HG02623 (cell line): ENCODE measurements at regions not wholly inside any gene's neighbourhood (a gene's known extent, or its start where the extent isn't known, plus 50 kb on each side); places are given as distances from the start of the nearest gene placed in this dataset.

Experiments
- ATAC-seq: cut with Tn5 transposase; IDR thresholded peaks from one replicate; pipeline ENCODE4 v1.9.1; 2021; ENCODE audit warnings: moderate library complexity; ENCODE audit not compliant: unreplicated experiment

DNA sequence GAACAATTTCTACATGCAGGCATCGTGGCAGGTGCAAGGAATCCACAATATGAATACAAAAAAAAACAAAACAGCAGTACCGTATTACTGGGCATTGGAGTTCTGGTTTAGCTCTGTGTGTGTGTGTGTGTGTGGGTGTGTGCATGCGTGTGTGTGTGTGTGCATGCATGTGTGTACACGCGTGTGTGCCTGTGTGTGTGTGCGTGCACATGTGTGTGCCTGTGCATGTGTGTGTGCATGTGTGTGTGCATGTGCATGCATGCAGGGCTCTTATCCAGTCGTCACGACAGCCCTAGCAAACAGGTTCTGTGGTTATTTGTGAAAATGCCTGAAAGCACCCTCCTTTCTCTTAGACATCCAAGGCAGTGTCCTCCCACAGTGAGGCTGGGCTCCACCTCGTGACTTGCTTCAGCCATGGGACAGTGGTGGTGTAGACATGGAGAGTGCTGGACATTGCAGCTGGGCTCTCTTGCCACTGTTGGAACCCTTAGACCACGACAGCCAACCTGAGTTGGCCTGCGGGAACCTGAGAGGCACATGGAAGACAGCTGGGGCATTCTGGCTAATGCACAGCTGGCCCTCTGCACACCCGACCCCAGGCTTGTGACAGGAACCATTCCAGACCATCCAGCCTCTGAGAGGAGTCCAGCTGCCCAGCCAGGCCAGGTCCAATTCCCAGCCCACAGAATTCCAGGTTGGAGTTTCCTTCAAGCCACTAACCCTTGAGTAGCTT, 173.4 kb upstream of the SHH start:
- no peak for ATAC-seq

DNA sequence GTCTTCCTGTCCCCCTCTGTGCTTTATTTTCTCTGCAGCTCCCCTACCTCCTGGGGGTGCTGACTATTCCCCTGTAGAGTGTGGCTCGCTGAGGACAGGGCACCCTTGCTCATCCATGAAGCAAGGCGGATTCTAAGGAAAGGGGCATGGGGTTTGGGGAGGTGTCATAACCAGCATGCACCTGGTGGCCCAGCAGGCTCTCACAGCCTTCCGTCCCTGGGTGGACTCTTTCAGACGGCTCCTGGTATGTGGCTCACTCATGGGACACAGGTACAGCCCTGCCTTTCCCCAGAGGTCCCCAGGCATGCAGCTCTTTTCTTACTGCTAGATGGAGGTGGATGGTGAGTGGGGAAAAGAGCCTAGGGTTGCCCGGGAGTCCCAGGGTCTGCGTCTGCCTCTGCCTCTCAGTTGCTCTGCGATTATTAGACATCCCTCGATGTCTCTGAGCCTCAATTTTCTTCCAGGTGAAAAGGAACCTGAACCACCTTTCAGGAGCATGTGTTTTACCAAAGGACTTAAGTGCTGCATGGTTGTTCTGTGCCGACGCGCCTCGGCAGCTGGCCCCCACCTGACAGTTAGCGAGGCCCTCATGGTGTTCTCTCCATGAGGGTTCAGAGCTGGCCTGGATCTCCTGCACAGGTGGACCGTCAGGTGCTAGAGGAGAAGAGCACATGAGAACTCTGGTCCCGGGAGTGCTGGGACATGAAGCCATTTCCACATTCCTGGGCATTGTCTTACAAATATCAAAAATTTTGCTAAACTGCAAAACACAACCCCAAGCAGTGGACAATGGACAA, 172.5 kb upstream of the SHH start:
- no peak for ATAC-seq

DNA sequence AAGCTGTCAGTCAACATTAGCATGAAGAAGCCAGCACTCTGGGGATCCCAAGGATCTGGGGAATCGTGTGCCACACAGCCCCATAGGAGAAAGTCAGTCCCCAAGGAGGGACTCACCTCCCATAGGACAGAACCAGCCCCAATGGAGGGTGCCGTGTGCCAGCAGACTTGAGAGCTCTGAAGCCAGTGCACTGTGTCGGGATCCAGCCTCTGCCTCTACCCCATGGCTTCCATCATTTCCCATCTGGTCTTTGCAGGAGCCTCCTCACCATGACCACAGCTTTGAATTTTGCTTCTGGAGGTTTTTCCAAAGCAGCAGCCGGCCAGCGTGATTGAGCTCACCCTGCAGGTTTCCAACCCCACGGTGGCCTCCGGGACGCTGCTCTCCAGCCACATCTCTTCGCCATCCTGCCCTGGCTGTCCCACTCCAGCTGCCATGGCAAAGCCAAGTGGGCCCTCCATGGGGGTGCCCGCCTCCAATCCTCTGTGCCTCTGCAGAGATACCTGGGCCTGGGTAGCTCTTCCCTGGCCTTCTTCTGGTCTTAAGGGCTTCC, 171.8 kb upstream of the SHH start:
- ATAC-seq, result no peak

GRCh38 chr7:155983176-155983815, 171.0 kb upstream of the SHH start:
- no peak for ATAC-seq

- ATAC-seq, result no peak
These were observed 169.4 kb upstream of the SHH start for GRCh38 chr7:155981703-155982102.

DNA sequence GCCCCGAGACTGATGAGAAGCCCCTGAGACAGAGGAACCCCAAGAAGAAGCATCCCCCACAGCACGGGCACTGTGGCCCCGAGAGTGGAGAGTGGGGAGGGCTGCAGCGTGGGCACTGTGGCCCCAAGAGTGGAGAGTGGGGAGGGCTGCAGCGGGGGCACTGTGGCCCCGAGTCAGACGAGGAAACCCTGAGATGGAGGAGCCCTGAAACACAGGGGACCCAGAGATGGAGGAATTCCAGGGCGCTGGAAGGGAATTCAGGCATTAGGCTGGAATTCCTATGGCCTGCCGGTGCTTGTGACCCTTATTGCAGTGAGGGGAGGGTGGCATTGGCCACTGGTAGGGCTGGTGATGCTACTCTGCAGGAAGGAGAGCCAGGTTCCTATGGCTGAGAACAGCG, 168.6 kb upstream of the SHH start:
- no peak for ATAC-seq

GRCh38 chr7:155979994-155980393, 167.7 kb upstream of the SHH start:
- no peak for ATAC-seq

DNA sequence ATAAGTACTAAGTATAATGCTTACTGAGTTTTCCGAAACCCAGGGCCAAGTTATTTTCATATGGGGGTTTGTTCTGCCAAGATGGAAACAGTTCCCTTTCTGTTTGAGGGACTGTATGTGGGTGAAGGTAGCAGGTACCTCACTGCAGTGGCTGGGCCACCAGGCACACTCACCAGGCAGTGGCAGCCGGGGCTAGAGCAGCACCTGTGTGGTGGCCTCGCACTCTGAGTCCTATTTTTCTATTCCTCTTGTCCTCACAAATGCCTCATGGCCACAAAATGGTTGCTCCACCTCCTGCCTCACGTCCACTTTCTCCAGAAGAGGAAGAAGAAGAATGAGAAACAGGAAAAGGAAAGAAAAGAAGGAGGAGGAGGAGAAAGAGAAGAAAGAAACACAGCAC, 167.3 kb upstream of the SHH start:
- no peak for ATAC-seq

DNA sequence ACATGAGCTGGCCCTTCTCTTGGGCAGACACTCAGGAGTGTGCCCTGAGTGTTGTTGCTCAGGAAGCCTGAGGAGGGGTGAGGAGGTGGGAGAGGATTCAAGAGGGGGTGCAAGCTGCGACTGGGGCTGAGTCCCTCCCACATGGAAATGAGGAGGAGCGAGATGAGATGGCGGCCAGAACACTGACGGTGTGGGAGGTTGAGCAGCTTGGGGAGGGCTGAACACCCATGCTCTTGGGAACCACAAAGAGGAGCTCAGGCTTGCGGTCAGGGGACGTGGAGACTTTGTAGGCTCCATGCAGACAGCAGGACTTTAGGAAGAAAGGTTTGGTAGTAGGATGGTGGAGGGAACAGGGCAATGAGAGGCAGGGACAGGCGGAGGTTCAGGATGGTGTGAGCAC, 163.2 kb upstream of the SHH start:
- no peak for ATAC-seq

DNA sequence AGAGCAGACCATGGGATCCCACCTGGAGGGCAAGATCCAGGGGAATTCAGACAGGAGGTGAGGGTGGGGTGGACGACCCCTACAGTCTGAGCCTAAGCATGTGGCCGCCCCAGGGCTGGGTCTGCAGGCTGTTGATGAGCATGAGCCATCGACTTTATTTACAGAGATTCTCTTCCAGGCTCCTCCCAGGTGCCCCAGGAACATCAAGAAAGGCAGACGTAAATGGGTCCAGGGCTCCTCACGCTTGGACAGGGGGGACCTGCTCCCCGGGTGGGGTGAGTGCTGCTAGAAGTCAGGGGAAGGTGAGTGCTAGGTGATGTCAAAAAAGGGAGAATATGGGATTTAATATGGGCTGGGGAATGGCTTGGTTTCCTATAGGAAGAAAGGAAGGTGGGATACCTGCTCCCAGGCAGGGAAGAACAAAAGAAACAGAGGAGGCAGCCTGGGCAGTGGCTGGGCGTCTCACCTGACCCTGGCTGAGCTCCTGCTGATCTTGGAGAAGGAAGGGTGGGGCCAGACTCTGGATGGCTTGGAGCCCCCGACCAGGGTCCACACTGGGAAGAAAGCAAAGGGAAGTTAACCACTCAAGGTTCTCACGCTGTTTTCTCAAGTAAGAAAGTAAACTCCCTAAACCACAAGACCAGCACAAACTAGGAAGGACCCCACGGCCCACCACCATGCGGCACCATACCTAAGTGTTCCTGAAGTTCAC, 162.1 kb upstream of the SHH start:
- no peak for ATAC-seq

DNA sequence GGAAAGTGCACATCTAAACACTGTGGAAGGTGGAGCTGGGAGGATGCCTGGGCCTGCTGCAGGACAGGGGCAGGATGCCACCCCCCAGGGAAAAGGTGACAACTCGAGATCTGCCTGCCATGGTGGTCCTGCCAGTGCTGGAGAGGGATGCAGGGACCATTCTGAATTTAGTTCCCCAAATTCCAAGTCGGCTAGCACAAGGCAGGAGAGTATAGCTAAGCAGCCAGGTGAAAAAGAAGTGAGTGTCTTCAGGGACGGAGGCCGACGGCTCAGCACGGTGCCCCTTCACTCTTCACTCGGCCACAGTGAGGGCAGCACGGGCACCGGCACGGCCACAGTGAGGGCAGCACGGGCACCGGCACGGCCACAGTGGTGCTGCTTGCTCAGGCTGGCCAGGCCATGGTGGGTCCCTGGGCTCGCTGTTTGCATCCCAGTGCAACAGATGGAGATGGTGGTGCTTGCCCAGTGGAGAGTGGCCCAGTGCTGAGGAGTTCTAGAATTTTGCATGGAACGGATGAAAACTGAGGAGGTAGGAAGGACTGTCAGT, 161.3 kb upstream of the SHH start:
- ATAC-seq, result no peak

DNA sequence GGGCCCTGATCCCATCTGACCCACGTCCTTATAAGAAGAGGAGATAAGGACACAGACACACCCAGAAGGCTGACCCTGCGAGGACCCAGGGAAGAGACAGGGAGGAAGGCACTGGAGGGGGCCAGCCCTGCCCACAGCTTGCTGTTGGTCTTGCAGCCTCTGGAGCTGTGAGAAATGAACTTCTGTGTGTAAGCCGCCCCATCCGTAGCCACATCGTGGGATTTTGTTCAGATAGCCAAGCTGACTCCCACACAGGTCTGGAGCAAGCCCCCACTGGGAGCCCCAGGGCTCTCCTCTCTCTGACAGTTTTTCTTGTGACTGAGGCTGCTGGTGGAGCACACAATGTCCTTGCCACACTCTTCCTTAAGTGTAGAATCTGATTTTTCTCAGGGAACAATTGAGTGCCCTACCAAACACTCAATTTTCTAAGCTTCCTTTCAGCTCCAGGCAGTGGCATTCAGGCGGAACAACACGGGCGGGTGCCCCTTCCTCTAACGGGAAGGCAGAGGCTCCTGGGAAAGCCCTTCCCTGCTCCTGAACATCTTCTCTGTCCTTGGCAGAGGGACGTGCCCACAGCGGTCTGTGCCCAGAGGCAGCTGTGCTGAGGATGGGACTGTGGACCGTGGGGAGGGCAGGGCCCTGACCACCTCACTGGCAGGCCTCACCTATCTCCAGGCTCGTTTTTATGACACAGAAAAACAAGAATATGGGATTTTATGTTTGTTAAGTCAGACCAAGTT, 160.6 kb upstream of the SHH start:
- ATAC-seq, result no peak

GRCh38 chr7:155972247-155972646, 160.0 kb upstream of the SHH start:
- ATAC-seq, result no peak

GRCh38 chr7:155971180-155971770, 159.0 kb upstream of the SHH start:
- no peak for ATAC-seq

GRCh38 chr7:155969192-155969929, 157.1 kb upstream of the SHH start:
- ATAC-seq, result no peak

DNA sequence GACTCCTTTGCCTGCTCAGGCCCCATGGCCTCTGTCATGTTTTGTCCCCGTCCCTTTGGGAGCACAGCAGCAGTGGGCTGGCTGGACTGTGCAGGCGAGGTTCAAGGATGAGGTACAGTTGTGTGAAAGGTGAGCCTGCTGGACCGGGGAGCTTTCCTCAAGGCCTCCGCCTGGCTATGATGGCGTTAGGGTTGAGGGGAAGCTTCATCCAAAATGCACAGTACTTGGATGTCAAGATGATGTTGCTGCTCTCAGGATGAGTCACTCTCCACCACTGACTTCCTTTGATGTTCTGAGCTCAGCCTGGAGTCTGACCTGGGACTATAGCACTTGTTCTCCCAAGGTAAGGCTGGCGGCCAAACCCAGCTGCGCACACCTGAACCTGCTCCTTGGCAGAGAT, 152.7 kb upstream of the SHH start:
- ATAC-seq, result no peak

GRCh38 chr7:155964543-155964942, 152.3 kb upstream of the SHH start:
- ATAC-seq, result no peak

DNA sequence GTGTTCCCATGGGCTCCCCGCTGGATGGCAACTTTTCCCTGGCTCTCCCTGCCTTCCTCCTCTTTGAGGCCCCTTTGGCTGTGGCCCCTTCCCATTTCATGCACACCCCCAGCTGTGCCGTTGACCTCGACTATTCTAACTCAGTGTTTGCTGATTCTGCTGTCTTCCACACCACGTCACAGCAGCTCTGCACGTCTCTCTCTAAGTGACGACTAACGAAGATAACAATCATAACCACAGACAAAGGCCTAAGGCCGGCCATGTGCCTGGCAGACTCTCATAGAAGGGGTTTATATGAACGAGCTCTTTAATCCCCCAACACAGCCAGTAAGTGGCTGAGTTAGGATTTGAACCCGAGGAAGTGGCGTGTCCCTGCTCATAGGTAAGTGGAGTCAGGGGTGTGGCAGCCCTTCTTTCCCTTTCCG, 151.5 kb upstream of the SHH start:
- no peak for ATAC-seq

DNA sequence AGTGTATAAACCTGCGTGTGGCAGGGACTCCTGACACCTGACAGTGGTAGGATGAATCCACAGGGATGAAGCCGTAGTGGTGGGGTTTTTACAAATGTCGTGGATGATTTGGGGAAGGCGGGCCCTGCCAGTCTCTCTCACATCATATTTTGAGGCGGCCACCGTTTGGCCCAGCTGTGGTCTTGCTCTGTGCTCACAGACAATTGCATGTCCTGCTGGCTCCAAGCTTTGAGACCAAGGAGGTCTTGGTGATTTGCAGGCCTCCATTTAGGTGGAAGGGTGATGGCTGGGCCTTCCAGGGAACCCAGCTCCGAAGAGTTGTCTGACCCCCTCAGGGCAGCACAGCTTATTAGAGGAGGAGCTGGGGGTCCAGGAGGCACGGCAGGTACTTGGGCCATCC, 151.1 kb upstream of the SHH start:
- ATAC-seq, result no peak
